HEK293 (cell line): ENCODE measurements at regions not wholly inside any gene's neighbourhood (a gene's known extent, or its start where the extent isn't known, plus 50 kb on each side); places are given as distances from the start of the nearest gene placed in this dataset.

ENCODE experiments used
- ZNF292 ChIP-seq: fragments of 450-650 bp; formaldehyde crosslinking; IDR thresholded peaks from 2 replicates; pipeline ENCODE4 v1.5.1; 2016; ENCODE audit warnings: low read depth, missing biosample characterization, missing genetic modification characterization, borderline replicate concordance
- ZNF624 ChIP-seq: fragments of 450-650 bp; formaldehyde crosslinking; IDR thresholded peaks from 2 replicates; pipeline ENCODE4 v1.5.1; 2017; ENCODE audit warnings: missing biosample characterization, missing genetic modification characterization
- TF ChIP-seq, protein P1 (sequence below): fragments of 450-650 bp; formaldehyde crosslinking; IDR thresholded peaks from 2 replicates; pipeline ENCODE4 v1.5.1; 2016; ENCODE audit warnings: missing biosample characterization, missing genetic modification characterization

DNA sequence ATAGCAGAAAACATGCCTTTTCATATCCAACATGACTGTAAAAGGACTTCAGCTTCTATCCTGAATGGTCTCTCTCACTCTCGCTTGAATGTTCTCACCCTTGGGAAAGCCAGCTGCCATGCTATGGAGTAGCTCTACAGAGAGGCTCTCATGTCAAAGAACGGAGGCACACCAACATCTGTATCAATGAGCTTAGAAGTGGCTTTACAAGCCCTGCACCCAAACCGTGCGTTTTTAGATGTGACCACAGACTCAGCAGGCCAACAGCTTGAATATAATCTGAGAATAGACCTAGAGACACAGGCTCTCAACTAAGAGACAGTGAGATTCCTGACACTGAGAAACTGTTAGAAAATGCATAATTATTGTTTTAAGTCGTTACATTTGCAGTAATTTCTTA lies 1231.6 kb upstream of the CDH9 start:
- TF ChIP-seq ZNF624 (tag by site-specific recombination) (no peak), ZNF292 (tag by site-specific recombination) (no peak)
- TF ChIP-seq, protein P1, sequence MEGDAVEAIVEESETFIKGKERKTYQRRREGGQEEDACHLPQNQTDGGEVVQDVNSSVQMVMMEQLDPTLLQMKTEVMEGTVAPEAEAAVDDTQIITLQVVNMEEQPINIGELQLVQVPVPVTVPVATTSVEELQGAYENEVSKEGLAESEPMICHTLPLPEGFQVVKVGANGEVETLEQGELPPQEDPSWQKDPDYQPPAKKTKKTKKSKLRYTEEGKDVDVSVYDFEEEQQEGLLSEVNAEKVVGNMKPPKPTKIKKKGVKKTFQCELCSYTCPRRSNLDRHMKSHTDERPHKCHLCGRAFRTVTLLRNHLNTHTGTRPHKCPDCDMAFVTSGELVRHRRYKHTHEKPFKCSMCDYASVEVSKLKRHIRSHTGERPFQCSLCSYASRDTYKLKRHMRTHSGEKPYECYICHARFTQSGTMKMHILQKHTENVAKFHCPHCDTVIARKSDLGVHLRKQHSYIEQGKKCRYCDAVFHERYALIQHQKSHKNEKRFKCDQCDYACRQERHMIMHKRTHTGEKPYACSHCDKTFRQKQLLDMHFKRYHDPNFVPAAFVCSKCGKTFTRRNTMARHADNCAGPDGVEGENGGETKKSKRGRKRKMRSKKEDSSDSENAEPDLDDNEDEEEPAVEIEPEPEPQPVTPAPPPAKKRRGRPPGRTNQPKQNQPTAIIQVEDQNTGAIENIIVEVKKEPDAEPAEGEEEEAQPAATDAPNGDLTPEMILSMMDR (tag by site-specific recombination), result no peak
